ENCODE measurements at regions not wholly inside any gene's neighbourhood (a gene's known extent, or its start where the extent isn't known, plus 50 kb on each side); places are given as distances from the start of the nearest gene placed in this dataset.

DNA sequence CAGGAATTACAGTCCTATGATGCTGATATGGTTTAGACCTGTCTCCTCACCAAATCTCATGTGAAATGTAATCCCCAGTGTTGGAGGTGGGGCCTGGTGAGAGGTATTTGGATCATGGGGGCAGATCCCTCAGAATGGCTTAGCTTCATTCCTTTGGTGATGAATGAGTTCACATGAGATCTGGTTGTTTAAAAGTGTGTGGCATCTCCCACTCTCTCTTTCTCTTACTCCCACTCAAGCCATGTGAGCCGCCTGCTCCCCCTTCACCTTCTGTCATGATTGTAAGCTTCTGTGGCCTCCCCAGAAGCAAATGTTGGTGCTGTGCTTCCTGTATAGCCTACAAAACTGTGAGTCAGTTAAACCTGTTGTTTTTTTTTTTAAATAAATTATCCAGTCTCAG lies 89.4 kb upstream of the ARHGAP5 start:
- no peak for DNase-seq (ENCODE audit: low spot score)
- intact Hi-C loops (cut with DNase I), result loop anchor here in 1 of 2 donors (10.0 kb wide), 1 partner anchor 53 kb away; no protein-coding TSS in a partner anchor

DNA sequence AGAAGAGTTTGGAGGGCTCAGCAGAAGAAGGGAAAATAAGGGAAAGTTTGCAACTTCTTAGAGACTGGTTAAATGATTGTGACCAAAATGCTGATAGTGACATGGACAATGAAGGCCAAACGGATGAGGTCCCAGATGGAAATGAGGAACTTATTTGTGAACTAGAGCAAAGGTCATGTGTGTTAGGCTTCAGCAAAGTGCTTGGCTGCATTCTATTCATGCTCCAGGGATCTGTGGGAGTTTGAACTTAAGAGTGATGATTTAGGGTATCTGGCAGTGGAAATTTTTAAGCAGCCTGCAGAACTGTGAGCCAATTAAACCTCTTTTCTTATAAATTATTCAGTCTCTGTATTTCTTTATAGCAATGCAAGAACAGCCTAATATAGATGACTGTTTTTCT lies 88.9 kb upstream of the ARHGAP5 start:
- intact Hi-C loops (cut with DNase I), result loop anchor here in 1 of 2 donors (10.0 kb wide), 1 partner anchor 53 kb away; no protein-coding TSS in a partner anchor
- no peak for DNase-seq (ENCODE audit: low spot score)

DNA sequence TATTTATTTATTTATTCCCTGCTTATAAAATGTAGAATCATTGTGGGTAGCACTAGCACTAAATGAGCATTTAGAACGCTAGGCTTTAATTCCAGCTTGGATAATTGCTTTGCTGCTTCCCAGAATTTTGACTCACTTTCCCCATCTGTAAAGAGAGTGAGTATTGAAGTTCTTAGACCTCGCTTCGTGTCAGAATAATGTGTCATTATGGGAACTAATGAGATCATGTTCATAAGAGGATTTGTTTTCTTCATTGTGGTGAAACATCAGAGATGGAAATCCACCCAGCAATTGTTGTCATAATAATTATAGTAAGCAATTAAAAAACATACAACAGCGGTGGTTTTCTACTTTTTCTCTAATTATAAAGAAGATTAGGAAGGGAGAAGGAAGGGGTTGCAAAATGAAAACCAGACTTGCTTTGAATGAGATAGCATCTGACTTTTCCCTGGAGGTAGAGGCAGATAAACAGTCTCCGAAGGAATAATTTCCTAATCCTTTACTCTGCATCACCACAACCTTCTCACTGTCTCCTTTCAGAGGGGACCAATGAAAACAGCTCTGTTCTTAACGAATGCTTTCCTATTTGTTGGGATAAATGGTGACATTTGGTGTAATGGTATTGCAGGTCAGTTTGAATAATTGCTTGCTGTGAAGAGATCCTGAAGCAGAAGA lies 86.8 kb upstream of the ARHGAP5 start:
- intact Hi-C loops (cut with DNase I), result no loop called here
- no peak for DNase-seq (ENCODE audit: low spot score)

DNA sequence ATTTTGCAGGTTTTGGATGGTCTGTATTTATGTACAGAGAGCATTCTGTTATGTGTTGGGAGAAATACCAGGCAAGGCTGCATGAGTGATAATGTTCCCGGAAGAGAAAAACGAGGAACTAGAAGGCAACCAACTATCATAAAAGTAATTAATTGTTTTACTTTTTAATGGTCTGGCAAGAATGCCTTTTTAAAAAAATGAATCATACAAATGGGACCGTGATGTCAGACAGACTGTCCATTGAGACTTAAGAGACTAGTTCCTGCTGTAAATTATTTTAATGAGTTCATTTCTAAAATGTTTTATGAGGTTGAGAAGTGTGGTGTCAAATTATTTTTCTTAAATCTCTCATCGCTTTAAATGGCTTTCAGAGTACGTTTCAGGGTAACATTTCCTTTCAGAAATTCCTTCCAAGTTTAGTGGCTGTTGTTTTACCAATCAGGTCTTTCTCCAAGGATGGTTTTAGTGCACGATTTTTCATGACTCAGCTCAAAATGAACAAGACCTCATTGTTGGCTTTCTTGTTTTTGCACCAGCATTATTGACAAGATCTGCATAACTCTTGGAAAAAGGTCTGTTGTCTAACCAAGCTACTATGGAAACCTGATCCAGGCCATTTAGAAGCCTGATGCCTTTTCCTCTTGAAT lies 86.1 kb upstream of the ARHGAP5 start:
- intact Hi-C loops (cut with DNase I), result no loop called here
- DNase-seq (ENCODE audit: low spot score), result no peak

DNA sequence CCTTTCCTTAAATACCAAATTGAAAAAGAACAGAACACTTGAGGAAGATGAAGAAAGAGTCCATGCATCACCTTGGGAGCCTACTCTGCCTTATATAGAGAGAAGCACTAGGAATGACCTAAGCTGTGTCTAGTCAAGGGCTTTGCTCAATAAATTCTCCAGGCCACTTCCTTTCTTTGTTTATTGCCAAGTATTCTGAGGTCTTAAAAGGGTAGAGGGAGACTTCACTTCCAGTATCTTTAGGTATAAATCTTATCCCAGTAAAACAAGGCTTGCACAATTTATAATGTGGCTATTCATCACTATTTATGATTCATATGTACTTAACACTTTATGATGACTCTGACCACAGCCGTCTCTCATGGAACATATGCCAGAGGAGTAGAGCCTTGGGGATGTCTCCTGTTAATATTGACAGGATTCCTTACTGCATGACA lies 85.1 kb upstream of the ARHGAP5 start:
- no peak for DNase-seq (ENCODE audit: low spot score)
- intact Hi-C loops (cut with DNase I), result no loop called here

DNA sequence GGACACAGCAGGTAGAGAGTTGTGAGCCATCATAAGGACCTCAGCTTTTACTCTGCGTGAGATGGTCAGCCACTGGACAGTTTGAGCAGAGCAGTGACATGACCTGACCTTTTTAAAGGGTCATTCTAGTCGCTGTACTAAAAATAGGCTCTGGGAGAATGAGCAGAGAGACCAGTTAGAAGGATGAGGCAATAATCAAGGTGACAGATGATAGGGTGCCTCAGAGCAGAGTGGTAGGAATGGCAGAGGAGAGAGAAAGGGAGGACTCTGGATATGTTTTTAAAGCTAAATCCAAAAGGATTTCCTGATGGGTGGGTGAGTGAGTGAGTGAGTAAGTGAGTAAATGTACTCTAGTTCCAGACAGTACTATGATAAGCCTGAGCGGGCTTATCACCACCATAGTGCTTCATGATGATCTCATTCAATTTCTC lies 83.6 kb upstream of the ARHGAP5 start:
- no peak for DNase-seq (ENCODE audit: low spot score)
- intact Hi-C loops (cut with DNase I), result no loop called here

DNA sequence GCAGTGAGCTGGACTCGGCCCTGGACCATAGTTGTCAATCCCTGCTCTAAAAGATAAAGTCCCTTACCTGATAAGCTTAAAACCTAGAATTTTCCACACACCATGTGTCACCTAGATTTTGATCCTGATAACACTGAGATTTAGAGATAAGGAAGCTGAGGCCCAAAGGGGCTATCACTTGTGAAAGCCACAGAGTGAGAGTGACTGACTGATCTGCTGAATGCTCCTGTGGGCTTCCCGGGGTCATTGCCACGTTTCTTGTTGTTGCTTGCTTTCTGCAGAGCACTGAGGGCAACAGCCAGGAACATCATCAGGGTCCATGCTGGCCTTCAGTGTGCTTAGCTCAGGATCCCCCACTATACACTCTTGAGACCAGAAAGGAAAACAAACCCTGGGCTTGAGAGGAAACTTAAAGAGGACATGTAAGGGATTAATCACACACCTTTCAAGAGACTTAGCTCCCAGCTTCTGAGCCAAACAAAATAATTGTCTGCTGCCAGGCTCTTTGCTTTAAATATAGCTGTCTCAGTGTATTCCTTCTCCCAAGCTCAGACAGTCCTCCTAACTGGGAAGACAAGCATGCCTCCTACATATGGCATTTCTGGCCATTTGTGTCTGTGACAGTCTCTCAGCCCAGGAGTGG lies 82.6 kb upstream of the ARHGAP5 start:
- intact Hi-C loops (cut with DNase I), result no loop called here
- DNase-seq (ENCODE audit: low spot score), result no peak

DNA sequence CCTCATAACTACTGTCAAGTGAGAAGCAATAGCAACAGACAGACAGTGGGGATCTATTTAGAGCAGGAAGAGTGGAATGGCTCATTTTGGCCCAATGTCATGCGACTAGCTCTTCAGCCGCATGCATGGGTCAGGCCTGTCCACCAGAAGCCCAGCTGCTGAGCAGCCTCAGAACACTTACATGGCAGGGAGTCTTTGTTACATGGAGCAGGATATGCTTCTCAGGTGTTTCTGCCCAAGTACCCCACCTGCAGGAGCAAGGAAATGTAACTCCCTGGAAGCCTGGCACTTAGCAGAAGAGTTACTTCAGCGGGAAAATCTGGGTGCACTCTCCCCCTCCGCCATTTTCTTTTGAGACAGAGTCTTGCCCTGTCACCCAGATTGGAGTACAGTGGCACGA lies 73.5 kb upstream of the ARHGAP5 start:
- DNase-seq (ENCODE audit: low spot score), result no peak
- intact Hi-C loops (cut with DNase I), result no loop called here

DNA sequence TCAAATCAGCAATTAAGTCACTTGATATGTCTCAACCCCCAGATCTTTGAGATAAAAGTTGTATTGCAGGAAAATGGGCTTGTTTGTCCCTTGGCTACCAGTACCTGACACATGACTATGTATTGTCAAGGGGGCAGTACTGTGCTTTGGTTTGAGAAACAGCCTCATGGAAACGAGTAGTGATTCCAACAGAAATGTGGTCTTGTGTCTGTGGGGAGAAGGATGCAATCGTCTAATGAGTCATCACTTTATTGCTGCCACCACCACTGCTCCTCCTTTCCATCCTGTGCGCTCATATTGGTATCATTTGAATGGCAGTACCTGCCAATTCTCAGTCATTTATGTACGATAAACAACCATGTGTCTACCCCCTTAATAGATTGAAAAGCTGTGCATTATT lies 72.8 kb upstream of the ARHGAP5 start:
- DNase-seq (ENCODE audit: low spot score), result no peak
- intact Hi-C loops (cut with DNase I), result no loop called here

DNA sequence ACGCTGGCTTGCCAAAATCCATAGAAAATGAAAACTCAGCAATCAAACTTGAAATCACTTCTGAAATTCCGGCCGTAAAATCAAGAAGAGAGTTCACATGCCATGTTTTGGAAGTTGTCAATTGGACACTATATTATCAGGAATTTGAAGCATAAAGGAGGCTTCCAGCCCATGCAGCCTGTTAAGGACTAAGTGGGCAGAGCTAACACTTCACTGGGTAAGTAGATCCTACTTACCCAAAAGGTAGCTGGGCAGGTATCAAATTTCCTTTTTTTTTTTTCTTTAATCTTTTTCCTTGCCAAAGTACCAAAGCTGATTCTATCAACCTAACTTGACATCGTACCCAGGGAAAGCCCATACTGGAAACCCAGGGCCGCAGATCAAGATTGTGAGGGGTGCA lies 71.5 kb upstream of the ARHGAP5 start:
- no peak for DNase-seq (ENCODE audit: low spot score)
- intact Hi-C loops (cut with DNase I), result no loop called here

DNA sequence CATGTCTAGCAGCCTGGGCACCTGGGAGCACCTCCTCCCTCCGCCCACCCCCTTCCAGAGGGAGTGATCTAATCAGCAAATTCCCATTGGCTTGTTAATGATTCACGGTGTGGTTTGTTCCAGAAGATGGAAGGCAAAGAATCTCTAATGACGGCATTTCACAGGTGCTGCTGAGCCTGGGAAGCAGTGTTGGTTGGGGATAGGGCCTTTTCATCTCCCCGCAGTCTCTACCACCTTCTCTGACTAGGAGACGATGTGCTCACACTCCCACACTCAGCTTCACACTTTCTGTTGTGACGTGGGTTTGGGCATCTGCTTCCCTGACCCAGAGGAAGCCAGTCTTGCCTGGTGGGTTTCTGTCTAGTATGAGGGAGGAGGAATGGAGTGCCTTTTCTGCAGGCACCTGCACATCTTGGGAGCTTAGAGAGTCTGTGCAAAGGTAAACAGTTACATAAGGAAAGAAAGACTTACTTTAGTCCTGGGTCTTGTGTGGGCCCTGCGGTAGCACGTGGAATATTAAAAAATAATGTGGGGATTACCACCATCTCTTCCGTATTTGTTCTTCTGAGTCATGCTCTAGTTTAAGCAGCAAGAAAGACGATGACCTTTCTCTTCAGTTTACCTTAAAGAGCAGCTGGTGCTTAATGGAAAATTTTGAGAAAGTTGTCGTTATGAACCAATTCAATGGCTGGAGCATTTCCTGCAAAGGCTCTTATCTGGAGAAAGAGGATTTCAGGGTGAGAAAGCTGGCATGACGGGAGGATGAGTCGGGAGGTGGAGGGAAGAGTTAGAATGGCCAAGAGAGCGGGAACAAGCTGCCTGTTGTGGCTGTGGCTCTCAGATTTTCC lies 70.6 kb upstream of the ARHGAP5 start:
- no peak for DNase-seq (ENCODE audit: low spot score)
- intact Hi-C loops (cut with DNase I), result no loop called here

DNA sequence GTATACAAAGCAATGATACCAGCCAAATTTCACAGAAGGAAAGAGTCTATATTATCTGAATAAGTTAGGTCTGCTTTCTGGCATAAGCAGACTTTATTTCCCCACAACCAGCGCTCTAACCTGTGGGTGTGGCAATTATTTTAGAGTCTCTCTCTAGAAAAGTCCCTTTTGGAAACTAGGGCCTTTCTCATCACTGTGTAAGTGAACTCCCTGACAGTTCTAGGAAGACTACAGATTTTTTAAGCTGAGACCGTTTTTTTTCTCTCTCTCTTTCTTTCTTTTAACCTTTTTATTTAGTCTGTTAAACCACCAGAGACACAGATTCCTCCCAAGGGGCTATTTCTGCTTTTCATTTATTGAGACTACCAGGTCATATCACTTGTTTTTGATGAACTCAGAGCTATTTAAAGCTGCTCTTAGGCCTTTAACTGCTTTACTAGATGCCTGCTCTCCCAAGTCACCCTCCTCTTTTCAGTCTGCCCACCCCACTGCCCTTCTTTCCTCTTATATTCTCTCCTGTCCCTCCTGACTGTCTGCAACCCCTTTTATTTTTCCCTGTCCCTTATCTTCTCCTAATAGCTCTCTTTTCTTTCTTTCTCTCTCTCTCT lies 69.2 kb upstream of the ARHGAP5 start:
- DNase-seq (ENCODE audit: low spot score), result no peak
- intact Hi-C loops (cut with DNase I), result no loop called here

DNA sequence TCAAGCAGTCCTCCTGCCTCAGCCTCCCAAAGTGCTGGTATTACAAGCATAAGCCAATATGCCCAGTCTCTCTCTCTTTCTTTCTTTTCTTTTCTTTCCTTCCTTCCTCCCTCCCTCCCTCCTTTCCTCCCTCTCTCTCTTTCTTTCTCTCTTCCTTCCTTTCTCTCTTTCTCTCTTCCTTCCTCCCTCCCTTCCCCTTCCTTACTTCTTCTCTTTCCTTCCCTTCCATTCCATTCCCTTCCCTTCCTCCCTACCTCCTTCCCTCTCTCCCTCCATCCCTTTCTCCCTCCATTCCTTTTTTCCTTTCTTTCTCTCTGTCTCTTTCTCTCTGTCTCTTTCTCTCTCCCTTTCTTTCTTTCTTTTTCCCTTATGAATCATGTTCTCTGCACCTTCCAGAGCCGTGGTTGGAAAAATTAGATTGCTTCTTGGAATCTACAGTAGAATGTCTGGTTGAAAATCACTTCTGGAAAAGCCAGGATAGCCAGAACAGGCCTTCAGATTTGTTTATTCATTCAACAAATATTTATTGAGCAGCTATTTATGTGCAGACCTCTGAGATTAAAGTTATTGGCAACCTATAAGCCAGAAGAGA lies 68.4 kb upstream of the ARHGAP5 start:
- intact Hi-C loops (cut with DNase I), result no loop called here
- DNase-seq (ENCODE audit: low spot score), result no peak

DNA sequence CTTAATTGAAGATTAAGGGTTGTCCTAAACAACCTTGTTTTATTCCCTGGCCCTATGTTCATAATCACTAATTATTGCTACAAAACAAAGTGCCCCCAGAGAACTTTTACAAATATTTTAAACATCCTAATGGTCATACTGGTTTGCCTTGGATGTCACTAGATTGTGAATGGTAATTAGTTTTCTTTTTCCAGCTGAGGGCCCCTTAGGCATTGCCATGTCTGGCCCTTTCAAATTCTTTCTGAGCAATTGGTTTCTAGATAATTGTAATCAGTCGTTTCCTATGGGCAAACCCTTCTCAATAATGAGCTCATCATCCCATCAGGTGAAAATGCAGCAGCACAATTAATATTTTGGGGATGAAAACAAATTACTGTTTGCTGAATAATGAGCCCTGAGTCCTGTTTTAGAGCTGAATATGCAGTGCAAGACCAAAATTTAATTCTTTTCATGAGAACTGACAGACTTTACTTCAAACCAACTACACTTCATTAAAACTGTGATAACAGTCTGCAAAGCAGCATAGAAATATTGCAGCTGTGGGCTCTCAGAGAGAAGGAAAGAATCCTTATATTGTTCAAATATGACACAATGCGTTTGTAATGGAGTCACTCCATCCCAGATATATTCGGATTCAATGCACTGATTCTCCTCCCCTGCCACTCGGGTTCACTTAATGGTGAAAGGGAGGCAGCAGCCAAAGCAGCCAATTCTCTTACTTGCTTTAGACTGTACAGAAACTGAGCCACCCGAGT lies 67.7 kb upstream of the ARHGAP5 start:
- intact Hi-C loops (cut with DNase I), result no loop called here
- no peak for DNase-seq (ENCODE audit: low spot score)

DNA sequence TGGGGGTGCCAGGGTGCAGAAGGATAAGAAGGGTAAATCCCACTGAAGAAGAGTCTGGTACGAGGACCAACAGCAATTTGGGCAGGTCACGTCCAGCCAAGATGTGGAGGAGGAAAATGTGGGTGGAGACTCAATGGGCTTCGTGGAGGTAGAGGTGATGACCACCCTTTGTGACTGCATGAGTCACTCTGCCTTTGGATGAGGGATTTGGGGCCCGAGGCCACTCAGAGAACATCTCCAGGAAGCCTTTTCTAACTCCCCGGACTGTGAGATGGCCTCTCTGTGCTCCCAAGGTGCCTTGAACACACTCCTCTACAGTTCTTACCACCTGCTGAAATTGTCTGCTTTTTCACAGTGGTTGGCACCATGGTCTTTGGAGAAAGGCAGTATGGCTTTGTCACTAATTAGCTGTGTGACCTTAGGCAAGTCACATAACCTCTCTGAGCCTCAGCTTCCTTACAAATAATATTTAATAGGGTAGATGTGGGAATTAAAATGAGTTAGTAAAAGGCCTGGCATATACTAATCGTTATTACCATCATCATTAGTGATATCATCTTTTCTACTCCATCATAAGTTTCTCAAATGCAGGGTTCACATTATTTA lies 67.0 kb upstream of the ARHGAP5 start:
- DNase-seq (ENCODE audit: low spot score), result no peak
- intact Hi-C loops (cut with DNase I), result no loop called here

DNA sequence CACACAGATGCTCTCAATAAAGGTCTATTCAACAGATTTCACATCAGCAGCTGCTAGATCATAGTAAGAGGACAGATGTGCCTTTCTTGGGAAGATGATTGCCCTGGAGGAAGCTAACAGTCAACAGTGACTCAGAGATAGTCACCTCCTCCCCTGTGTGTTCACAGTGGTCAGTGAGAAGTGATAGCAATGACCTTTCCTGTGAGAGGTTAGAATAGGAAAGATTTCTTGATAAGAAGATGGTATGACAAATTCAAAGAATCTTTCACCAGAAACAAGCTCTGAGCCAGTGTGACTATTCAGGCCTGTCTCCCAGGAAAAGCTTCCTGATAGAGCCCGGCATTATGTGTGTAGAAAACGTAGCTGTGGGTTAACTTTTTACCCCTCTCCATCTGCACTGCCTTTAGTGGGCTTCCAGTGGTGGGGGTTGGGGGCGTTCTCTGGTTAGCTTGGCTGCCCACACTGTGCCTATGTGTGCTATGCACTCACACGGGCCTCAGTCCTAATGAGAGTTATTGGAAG lies 66.4 kb upstream of the ARHGAP5 start:
- DNase-seq (ENCODE audit: low spot score), result no peak
- intact Hi-C loops (cut with DNase I), result no loop called here

DNA sequence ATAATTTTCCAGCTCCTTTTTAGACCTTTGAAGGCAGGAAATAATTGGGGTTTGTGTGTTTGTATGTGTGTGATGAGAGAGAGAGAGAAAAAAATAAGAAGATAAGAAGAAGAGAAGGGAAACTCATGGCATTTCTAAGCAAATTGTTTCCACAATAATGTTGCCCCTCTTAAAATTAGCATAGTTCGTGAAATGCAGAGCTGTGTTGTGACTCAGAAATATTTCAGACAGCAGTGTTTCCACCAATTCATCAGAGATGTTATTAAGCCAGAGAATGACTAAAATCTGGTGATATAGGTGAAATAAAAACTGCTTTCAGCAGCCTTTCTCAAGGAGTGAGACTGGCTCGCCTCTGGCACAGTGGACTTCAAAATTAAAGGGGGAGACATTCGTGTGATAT lies 65.9 kb upstream of the ARHGAP5 start:
- no peak for DNase-seq (ENCODE audit: low spot score)
- intact Hi-C loops (cut with DNase I), result no loop called here

DNA sequence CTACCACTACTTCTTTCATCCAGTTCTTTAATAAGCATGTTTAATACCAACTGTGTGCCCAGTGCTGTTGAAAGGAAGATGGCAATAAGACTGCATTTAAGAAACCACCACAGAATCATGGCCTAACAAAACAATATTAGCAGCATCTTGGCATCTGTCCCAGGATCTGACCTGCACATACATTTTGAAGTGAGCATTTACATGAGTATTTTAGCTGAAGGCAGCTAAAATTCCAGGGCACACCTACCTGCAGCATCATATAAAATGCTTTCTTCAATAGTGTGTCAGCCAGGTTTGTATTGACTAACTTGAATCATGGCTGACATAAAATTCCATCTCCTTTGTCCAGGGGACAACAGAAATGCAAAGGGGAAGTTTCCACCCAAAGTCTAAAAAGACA lies 65.0 kb upstream of the ARHGAP5 start:
- DNase-seq (ENCODE audit: low spot score), result no peak
- intact Hi-C loops (cut with DNase I), result no loop called here

Data from posterior vena cava (tissue), 2 donors.